Caco-2 (cell line): ENCODE measurements at regions not wholly inside any gene's neighbourhood (a gene's known extent, or its start where the extent isn't known, plus 50 kb on each side); places are given as distances from the start of the nearest gene placed in this dataset.
A peak's percentile ranks its signal among the peaks of the same experiment; 100 is the strongest.

Source experiments
- BruUV-seq: library from RNA; stranded (reverse); fragments of 400-500 nt; replicated peaks from 2 replicates; lab custom pipeline; 2021; lab: Mats Ljungman, UMichigan
- CTCF ChIA-PET: fragments of 300-600 bp; sonication (Branson Sonifier 250); formaldehyde crosslinking; loops from one replicate; lab custom pipeline; 2022; ENCODE audit warnings: antibody characterized with exemption; lab: Charles Lee
- POLR2A ChIA-PET: fragments of 300-600 bp; sonication (Branson Sonifier 250); formaldehyde crosslinking; loops from one replicate; lab custom pipeline; 2022; ENCODE audit warnings: antibody characterized with exemption; lab: Charles Lee
- DNase-seq, 2 experiments: peaks; one replicate each; pipeline versions ENCODE4 v3.0.0 to v3.0.0-alpha.2; 2020 to 2022
- H3K27me3 ChIP-seq: replicated peaks from 2 replicates; pipeline ENCODE4 v1.6.0; 2011; ENCODE audit warnings: low read length; ENCODE audit not compliant: control insufficient read depth, insufficient read depth
- H3K36me3 ChIP-seq: 2 replicates; pipeline ENCODE4 v1.5.1; 2011; ENCODE audit warnings: low read length; ENCODE audit not compliant: control insufficient read depth, insufficient read depth
- H3K4me1 ChIP-seq: fragments of 250-450 bp; sonication (Bioruptor Pico); 2 replicates; pipeline ENCODE4 v1.5.1; 2020; ENCODE audit warnings: mild to moderate bottlenecking
- H3K4me3 ChIP-seq: 2 replicates; pipeline ENCODE4 v1.5.1; 2011; ENCODE audit warnings: low read depth, mild to moderate bottlenecking, control low read depth, low read length
- H3K9me3 ChIP-seq: fragments of 250-450 bp; sonication (Bioruptor Pico); 2 replicates; pipeline ENCODE4 v1.5.1; 2020; ENCODE audit warnings: mild to moderate bottlenecking, moderate library complexity
- H3K27ac Mint-ChIP-seq: one replicate; pipeline ENCODE4 v1.8.0; 2022; ENCODE audit warnings: mixed read lengths; ENCODE audit not compliant: unreplicated experiment
- H3K27me3 Mint-ChIP-seq: one replicate; pipeline ENCODE4 v1.8.0; 2022; ENCODE audit warnings: mixed read lengths; ENCODE audit not compliant: insufficient read depth, unreplicated experiment
- H3K36me3 Mint-ChIP-seq: one replicate; pipeline ENCODE4 v1.8.0; 2022; ENCODE audit warnings: mild to moderate bottlenecking, mixed read lengths; ENCODE audit not compliant: insufficient read depth, unreplicated experiment
- H3K4me1 Mint-ChIP-seq: one replicate; pipeline ENCODE4 v1.8.0; 2022; ENCODE audit warnings: low read depth, mixed read lengths; ENCODE audit not compliant: unreplicated experiment
- H3K4me3 Mint-ChIP-seq: one replicate; pipeline ENCODE4 v1.8.0; 2022; ENCODE audit warnings: mild to moderate bottlenecking, moderate library complexity, mixed read lengths; ENCODE audit not compliant: unreplicated experiment
- H3K9me3 Mint-ChIP-seq: one replicate; pipeline ENCODE4 v1.8.0; 2022; ENCODE audit warnings: mixed read lengths; ENCODE audit not compliant: unreplicated experiment
- CTCF ChIP-seq, 2 experiments: fragments of 200-600 bp in 1 of 2; IDR thresholded peaks; 1 replicate in 1 of 2; 2 replicates in 1 of 2; pipeline versions ENCODE4 v1.5.1 to v1.8.0; 2011 to 2022; ENCODE audit warnings: antibody characterized with exemption in 1 of 2, control low read depth in 1 of 2, inconsistent platforms in 1 of 2, low read depth in 1 of 2, low read length in 1 of 2, mild to moderate bottlenecking in 1 of 2, moderate library complexity in 1 of 2; ENCODE audit not compliant: insufficient read depth in 1 of 2, severe bottlenecking in 1 of 2, unreplicated experiment in 1 of 2
- intact Hi-C: fragments of 100-400 bp; cut with micrococcal nuclease; formaldehyde crosslinking; loops from one replicate; pipeline ENCODE4 v1.10.0; 2022; ENCODE audit not compliant: unreplicated experiment

GRCh38 chr6:10315658-10316372, 99.1 kb downstream of the TFAP2A start:
- Mint-ChIP-seq H3K4me1 (no peaks in the 10 kb centered on the region), H3K36me3 (no peaks in the 10 kb centered on the region), H3K27me3 (no peaks in the 10 kb centered on the region), H3K4me3 (no peak overlapping the region), H3K9me3 (no peaks in the 10 kb centered on the region), H3K27ac (no peak overlapping the region)
- no peaks in the 10 kb centered on the region; the same call in 1 of the 2 replicates for H3K4me1 ChIP-seq
- no peaks in the 10 kb centered on the region for H3K9me3 ChIP-seq
- DNase-seq: no peak
- CTCF ChIA-PET: no interaction called here
- H3K36me3 ChIP-seq: no peaks in the 10 kb centered on the region
- H3K4me3 ChIP-seq: no peak overlapping the region
- no TSS peak for BruUV-seq
- intact Hi-C loops: no loop called here
- no peaks in the 10 kb centered on the region for H3K27me3 ChIP-seq
- POLR2A ChIA-PET: no interaction called here
- TF ChIP-seq CTCF (IDR thresholded peaks at IDR 0.05; ENCODE audit: insufficient read depth in 1 of 2, low read depth in 1 of 2, low read length in 1 of 2, severe bottlenecking in 1 of 2, unreplicated experiment in 1 of 2): no peak

- no TSS peak for BruUV-seq
- H3K4me1 ChIP-seq: no peaks in the 10 kb centered on the region; the same call in 1 of the 2 replicates
- Mint-ChIP-seq H3K9me3 (no peaks in the 10 kb centered on the region), H3K4me3 (no peak overlapping the region), H3K36me3 (no peaks in the 10 kb centered on the region), H3K27me3 (no peaks in the 10 kb centered on the region), H3K27ac (no peak overlapping the region), H3K4me1 (no peaks in the 10 kb centered on the region)
- peak in 1 of 2 experiments; percentile 38 for DNase-seq
- CTCF ChIA-PET: no interaction called here
- H3K9me3 ChIP-seq: no peaks in the 10 kb centered on the region
- no peak overlapping the region for H3K4me3 ChIP-seq
- POLR2A ChIA-PET: no interaction called here
- H3K27me3 ChIP-seq: no peaks in the 10 kb centered on the region
- no peaks in the 10 kb centered on the region for H3K36me3 ChIP-seq
- TF ChIP-seq CTCF (IDR thresholded peaks at IDR 0.05; ENCODE audit: insufficient read depth in 1 of 2, low read depth in 1 of 2, low read length in 1 of 2, severe bottlenecking in 1 of 2, unreplicated experiment in 1 of 2): no peak
- intact Hi-C loops: no loop called here
Measured at GRCh38 chr6:10315034-10315433, 99.8 kb downstream of the TFAP2A start.

DNA sequence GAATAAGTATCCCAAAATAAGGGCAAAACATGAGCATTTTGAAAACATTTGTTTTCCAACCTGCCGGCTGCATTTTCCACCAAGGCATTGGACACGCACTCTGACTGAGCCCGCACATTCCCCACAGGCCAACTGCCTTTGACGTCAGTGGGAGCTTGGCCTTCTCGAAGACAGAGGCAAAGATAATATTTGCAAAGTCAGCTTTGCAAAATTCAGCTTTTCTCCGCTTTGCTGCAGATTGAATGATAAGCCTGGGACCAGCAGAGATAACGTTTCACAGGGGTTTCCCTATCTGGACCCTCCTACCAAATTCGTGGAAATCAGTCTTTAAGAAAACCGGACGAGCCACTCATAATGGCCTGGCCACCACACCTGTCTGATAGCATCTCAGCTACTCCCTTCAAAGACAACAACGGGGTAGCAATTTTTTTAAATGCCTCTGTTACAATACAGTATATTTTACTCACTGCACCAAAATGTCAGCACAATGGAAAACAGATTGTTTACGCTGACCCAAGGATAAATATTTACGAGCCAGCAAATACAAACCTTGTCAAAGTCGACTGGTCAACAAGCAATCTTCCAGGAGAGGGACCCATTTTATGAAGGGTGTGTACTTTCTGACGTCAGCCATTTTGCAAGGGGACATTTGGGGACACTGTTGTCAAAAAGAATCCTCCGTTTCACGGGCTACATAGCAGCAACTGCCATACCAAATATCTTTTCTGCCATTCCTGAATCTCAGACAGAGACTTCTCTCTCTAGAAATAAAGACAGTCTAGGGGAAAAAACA, 100.5 kb downstream of the TFAP2A start:
- Mint-ChIP-seq H3K4me3 (no peak overlapping the region), H3K27me3 (no peaks in the 10 kb centered on the region), H3K4me1 (no peaks in the 10 kb centered on the region), H3K9me3 (no peaks in the 10 kb centered on the region), H3K27ac (no peak overlapping the region), H3K36me3 (no peaks in the 10 kb centered on the region)
- no TSS peak for BruUV-seq
- Histone ChIP-seq H3K4me3 (no peak overlapping the region), H3K36me3 (no peaks in the 10 kb centered on the region), H3K4me1 (no peaks in the 10 kb centered on the region; the same call in 1 of the 2 replicates), H3K9me3 (no peaks in the 10 kb centered on the region), H3K27me3 (no peaks in the 10 kb centered on the region)
- intact Hi-C loops: no loop called here
- DNase-seq: no peak
- ChIA-PET POLR2A (no interaction called here), CTCF (no interaction called here)
- TF ChIP-seq CTCF (IDR thresholded peaks at IDR 0.05; ENCODE audit: insufficient read depth in 1 of 2, low read depth in 1 of 2, low read length in 1 of 2, severe bottlenecking in 1 of 2, unreplicated experiment in 1 of 2): no peak
